ENCODE measurements at regions not wholly inside any gene's neighbourhood (a gene's known extent, or its start where the extent isn't known, plus 50 kb on each side); places are given as distances from the start of the nearest gene placed in this dataset.

DNA sequence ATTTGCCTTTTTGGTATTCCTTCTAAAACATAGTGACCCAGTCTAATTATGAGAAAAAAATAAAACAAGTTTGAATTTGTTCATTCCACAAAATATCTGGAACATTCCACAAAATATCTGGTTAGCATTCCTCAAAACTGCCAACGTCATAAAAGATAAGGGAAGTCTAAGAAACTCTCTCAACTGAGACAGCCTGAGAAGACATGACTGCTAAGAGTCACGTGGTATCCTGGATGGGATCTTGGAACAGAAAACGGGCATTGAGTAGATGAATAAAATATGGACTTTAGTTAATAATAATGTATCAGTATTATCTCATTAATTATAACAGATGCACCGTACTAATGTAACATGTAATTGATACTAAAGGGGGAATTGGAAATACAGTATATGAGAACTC lies 280.9 kb downstream of the ARAP2 start:
- Histone ChIP-seq H3K27ac (ENCODE audit: low read depth, low read length, poor library complexity, severe bottlenecking) (no peak overlapping the region), H3K27me3 (replicated peaks; ENCODE audit: insufficient read depth, low read depth, low read length, poor library complexity) (no peaks in the 10 kb centered on the region), H3K4me3 (ENCODE audit: low read depth, low read length, poor library complexity, severe bottlenecking) (no peak overlapping the region), H3K9me3 (ENCODE audit: low read depth, low read length, poor library complexity, severe bottlenecking) (peaks cover 6% of the 10 kb centered on the region), H3K4me1 (ENCODE audit: insufficient read depth, low read length, poor library complexity, severe bottlenecking) (no peaks in the 10 kb centered on the region), H3K36me3 (ENCODE audit: insufficient read depth, low read length, poor library complexity, severe bottlenecking) (no peaks in the 10 kb centered on the region)
- intact Hi-C loops (cut with micrococcal nuclease; ENCODE audit: unreplicated experiment), result no loop called here
- ChIA-PET POLR2A (ENCODE audit: low non-redundant PET) (no interaction called here), CTCF (no interaction called here)
- no peak for TF ChIP-seq EZH2 (IDR thresholded peaks at IDR 0.05; ENCODE audit: borderline replicate concordance, low read depth, low read length, poor library complexity, severe bottlenecking)
- TF ChIP-seq, protein P1, sequence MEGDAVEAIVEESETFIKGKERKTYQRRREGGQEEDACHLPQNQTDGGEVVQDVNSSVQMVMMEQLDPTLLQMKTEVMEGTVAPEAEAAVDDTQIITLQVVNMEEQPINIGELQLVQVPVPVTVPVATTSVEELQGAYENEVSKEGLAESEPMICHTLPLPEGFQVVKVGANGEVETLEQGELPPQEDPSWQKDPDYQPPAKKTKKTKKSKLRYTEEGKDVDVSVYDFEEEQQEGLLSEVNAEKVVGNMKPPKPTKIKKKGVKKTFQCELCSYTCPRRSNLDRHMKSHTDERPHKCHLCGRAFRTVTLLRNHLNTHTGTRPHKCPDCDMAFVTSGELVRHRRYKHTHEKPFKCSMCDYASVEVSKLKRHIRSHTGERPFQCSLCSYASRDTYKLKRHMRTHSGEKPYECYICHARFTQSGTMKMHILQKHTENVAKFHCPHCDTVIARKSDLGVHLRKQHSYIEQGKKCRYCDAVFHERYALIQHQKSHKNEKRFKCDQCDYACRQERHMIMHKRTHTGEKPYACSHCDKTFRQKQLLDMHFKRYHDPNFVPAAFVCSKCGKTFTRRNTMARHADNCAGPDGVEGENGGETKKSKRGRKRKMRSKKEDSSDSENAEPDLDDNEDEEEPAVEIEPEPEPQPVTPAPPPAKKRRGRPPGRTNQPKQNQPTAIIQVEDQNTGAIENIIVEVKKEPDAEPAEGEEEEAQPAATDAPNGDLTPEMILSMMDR (conservative IDR thresholded peaks at IDR 0.05; ENCODE audit: low read depth, low read length), result no peak
- DNase-seq (ENCODE audit: low spot score), result no peak
- no TSS peak for BruUV-seq (replicated peaks)

DNA sequence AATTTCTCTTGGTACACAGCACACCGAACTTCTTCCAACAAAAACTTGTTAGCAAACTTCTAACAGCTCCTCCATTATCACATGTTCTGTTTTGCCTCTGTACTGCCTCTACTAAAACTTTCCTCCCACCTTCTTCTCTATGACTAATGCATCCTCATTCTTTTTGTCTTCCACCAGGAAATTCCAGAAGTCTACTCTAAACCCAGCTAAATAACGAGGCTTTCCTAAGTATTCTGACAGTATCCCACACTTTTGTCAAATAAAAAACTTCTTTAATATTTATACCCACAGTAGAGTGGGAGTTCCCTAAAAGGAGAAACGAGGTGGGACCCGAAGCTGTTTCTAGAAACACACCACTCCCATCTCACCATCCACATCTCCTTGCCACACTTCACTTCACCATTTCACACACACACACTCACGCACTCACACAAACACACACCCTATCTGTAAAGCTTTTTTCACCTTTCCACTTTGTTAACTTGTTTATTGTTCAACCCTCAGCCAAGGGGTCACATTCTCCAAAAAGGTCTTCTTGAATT lies 280.3 kb downstream of the ARAP2 start:
- Histone ChIP-seq H3K4me3 (ENCODE audit: low read depth, low read length, poor library complexity, severe bottlenecking) (no peak overlapping the region), H3K27ac (ENCODE audit: low read depth, low read length, poor library complexity, severe bottlenecking) (no peak overlapping the region), H3K9me3 (ENCODE audit: low read depth, low read length, poor library complexity, severe bottlenecking) (peaks cover 6% of the 10 kb centered on the region), H3K36me3 (ENCODE audit: insufficient read depth, low read length, poor library complexity, severe bottlenecking) (no peaks in the 10 kb centered on the region), H3K4me1 (ENCODE audit: insufficient read depth, low read length, poor library complexity, severe bottlenecking) (no peaks in the 10 kb centered on the region), H3K27me3 (replicated peaks; ENCODE audit: insufficient read depth, low read depth, low read length, poor library complexity) (no peaks in the 10 kb centered on the region)
- DNase-seq (ENCODE audit: low spot score), result no peak
- ChIA-PET CTCF (no interaction called here), POLR2A (ENCODE audit: low non-redundant PET) (no interaction called here)
- no TSS peak for BruUV-seq (replicated peaks)
- TF ChIP-seq, protein P1 (conservative IDR thresholded peaks at IDR 0.05; ENCODE audit: low read depth, low read length), result no peak
- no peak for TF ChIP-seq EZH2 (IDR thresholded peaks at IDR 0.05; ENCODE audit: borderline replicate concordance, low read depth, low read length, poor library complexity, severe bottlenecking)
- intact Hi-C loops (cut with micrococcal nuclease; ENCODE audit: unreplicated experiment), result no loop called here

DNA sequence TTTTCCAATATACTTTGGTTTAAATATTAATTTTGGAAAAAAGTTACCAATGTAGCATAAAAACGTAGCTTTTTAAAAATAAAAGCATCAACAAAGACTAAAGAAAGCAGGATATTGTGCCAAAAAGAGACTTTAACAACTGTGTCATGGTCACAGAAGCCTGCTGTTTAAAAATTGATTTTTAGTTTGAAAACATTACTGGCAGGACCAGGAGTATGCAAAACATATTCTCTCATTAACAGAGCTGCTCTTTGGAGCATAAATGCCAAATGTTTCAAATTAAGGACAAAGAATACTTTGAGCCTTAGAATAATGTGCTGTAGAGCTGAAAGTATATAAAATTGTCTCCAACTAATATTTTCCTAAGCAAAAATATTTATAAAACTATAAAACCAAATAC lies 279.0 kb downstream of the ARAP2 start:
- no peak for DNase-seq (ENCODE audit: low spot score)
- H3K4me3 ChIP-seq (ENCODE audit: low read depth, low read length, poor library complexity, severe bottlenecking), result no peak overlapping the region
- intact Hi-C loops (cut with micrococcal nuclease; ENCODE audit: unreplicated experiment), result no loop called here
- no peak for TF ChIP-seq EZH2 (IDR thresholded peaks at IDR 0.05; ENCODE audit: borderline replicate concordance, low read depth, low read length, poor library complexity, severe bottlenecking)
- TF ChIP-seq, protein P1 (conservative IDR thresholded peaks at IDR 0.05; ENCODE audit: low read depth, low read length), result no peak
- POLR2A ChIA-PET (ENCODE audit: low non-redundant PET), result no interaction called here
- no peaks in the 10 kb centered on the region for H3K4me1 ChIP-seq (ENCODE audit: insufficient read depth, low read length, poor library complexity, severe bottlenecking)
- no peaks in the 10 kb centered on the region for H3K36me3 ChIP-seq (ENCODE audit: insufficient read depth, low read length, poor library complexity, severe bottlenecking)
- no peak overlapping the region for H3K27ac ChIP-seq (ENCODE audit: low read depth, low read length, poor library complexity, severe bottlenecking)
- H3K27me3 ChIP-seq (replicated peaks; ENCODE audit: insufficient read depth, low read depth, low read length, poor library complexity), result no peaks in the 10 kb centered on the region
- CTCF ChIA-PET, result no interaction called here
- H3K9me3 ChIP-seq (ENCODE audit: low read depth, low read length, poor library complexity, severe bottlenecking), result no peaks in the 10 kb centered on the region
- BruUV-seq (replicated peaks), result no TSS peak
